ENCODE measurements at regions not wholly inside any gene's neighbourhood (a gene's known extent, or its start where the extent isn't known, plus 50 kb on each side); places are given as distances from the start of the nearest gene placed in this dataset.

DNA sequence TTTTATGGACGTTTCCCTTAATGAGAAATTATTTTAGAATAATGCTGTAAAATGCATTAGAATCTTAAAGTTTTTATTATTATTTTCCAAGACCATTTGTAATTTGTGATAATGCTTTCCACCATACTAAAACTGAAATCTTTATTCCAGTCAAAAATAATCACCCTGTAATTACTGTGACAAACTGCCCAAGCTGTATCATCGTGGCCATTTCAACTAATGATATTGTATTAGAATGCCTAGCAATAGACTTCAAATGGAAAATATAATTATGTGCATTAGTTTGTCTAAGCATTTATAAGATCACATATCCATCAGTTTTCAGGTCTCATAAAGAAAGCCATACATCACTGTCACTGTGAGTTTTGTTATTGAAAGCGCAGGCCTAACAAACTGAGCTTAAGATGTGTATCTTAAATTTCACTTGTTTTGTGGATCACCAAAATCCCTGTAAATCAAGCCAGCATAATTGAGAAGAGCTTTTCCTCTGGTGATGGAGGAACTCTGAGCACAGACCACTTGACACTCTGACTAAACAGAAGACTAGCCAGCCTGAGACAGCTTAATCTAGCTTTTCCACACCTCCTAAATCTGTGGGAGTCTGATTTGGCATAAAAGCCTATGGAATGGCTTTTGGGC is 1312.2 kb upstream of the ACVR2A start (continued):
- TF ChIP-seq CTCF (IDR thresholded peaks at IDR 0.05 in 2 of 3, conservative IDR thresholded peaks at IDR 0.05 in 1 of 3; ENCODE audit: borderline replicate concordance in 1 of 3, insufficient read depth in 1 of 3, low read depth in 2 of 3, low read length in 2 of 3), result no peak
- TF ChIP-seq SRF (IDR thresholded peaks at IDR 0.05; ENCODE audit: low read depth), result no peak
- TF ChIP-seq ATF3 (IDR thresholded peaks at IDR 0.05), result no peak

GRCh38 chr2:146532009-146532408 is 1312.8 kb upstream of the ACVR2A start:
- H3K9me3 ChIP-seq (ENCODE audit: control insufficient read depth in 1 of 2, insufficient read depth in 1 of 2, low read depth in 1 of 2, low read length in 2 of 2), result no peaks in the 10 kb centered on the region
- ChIA-PET POLR2A (no interaction called here), CTCF (no interaction called here), RAD21 (ENCODE audit: low non-redundant PET in 1 of 2, low total read pairs in 2 of 2, uncharacterized antibody in 2 of 2, unreplicated experiment in 2 of 2) (no interaction called here)
- H3K27me3 ChIP-seq (ENCODE audit: insufficient read depth, low read length), result no peaks in the 10 kb centered on the region
- H2AFZ ChIP-seq (ENCODE audit: low read depth, low read length, poor library complexity, severe bottlenecking), result no peak overlapping the region
- BruUV-seq (replicated peaks), result no TSS peak
- intact Hi-C loops (cut with micrococcal nuclease), result no loop called here
- H3K4me2 ChIP-seq (ENCODE audit: low read length), result no peak overlapping the region
- no peak for ATAC-seq
- no peaks in the 10 kb centered on the region for H3K9me2 ChIP-seq (ENCODE audit: insufficient read depth)
- TF ChIP-seq ZFX (IDR thresholded peaks at IDR 0.05), result no peak
- no peak for TF ChIP-seq FOSL1 (IDR thresholded peaks at IDR 0.05; ENCODE audit: low read depth)
- TF ChIP-seq MAX (IDR thresholded peaks at IDR 0.05), result no peak
- no peak for TF ChIP-seq CTCF (IDR thresholded peaks at IDR 0.05 in 2 of 3, conservative IDR thresholded peaks at IDR 0.05 in 1 of 3; ENCODE audit: borderline replicate concordance in 1 of 3, insufficient read depth in 1 of 3, low read depth in 2 of 3, low read length in 2 of 3)
- TF ChIP-seq POLR2A (IDR thresholded peaks at IDR 0.05; ENCODE audit: borderline replicate concordance, extremely low read depth, insufficient read depth, insufficient read length), result no peak
- no peak for TF ChIP-seq POLR2AphosphoS5 (IDR thresholded peaks at IDR 0.05; ENCODE audit: low read depth, low read length)
- TF ChIP-seq, protein P1, sequence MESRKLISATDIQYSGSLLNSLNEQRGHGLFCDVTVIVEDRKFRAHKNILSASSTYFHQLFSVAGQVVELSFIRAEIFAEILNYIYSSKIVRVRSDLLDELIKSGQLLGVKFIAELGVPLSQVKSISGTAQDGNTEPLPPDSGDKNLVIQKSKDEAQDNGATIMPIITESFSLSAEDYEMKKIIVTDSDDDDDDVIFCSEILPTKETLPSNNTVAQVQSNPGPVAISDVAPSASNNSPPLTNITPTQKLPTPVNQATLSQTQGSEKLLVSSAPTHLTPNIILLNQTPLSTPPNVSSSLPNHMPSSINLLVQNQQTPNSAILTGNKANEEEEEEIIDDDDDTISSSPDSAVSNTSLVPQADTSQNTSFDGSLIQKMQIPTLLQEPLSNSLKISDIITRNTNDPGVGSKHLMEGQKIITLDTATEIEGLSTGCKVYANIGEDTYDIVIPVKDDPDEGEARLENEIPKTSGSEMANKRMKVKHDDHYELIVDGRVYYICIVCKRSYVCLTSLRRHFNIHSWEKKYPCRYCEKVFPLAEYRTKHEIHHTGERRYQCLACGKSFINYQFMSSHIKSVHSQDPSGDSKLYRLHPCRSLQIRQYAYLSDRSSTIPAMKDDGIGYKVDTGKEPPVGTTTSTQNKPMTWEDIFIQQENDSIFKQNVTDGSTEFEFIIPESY (IDR thresholded peaks at IDR 0.05; ENCODE audit: extremely low read depth, insufficient replicate concordance, low read length), result no peak
- TF ChIP-seq SP1 (IDR thresholded peaks at IDR 0.05; ENCODE audit: low read depth), result no peak
- TF ChIP-seq YY1 (IDR thresholded peaks at IDR 0.05; ENCODE audit: extremely low read depth, insufficient replicate concordance, low read depth, low read length), result no peak
- TF ChIP-seq JUND (IDR thresholded peaks at IDR 0.05), result no peak
- H3K27ac ChIP-seq (ENCODE audit: low read depth, low read length), result no peak overlapping the region
- no peaks in the 10 kb centered on the region for H3K4me1 ChIP-seq (ENCODE audit: control insufficient read depth in 1 of 2, insufficient read depth in 2 of 2, low read length in 2 of 2)
- DNase-seq (ENCODE audit: low read depth, low spot score), result no peak
- no peaks in the 10 kb centered on the region for H4K20me1 ChIP-seq (ENCODE audit: insufficient read depth)
- no peaks in the 10 kb centered on the region for H3K36me3 ChIP-seq (ENCODE audit: control insufficient read depth in 1 of 2, insufficient read depth in 2 of 2, low read length in 2 of 2)
- H3K4me3 ChIP-seq (replicated peaks in 1 of 2; ENCODE audit: low read depth in 1 of 2, low read length in 2 of 2), result no peak overlapping the region
- H3K79me2 ChIP-seq (ENCODE audit: insufficient read depth, low read length), result no peaks in the 10 kb centered on the region
- no peak overlapping the region for H3K9ac ChIP-seq (ENCODE audit: low read length)
